OCI-LY7 (cell line): ENCODE measurements at regions not wholly inside any gene's neighbourhood (a gene's known extent, or its start where the extent isn't known, plus 50 kb on each side); places are given as distances from the start of the nearest gene placed in this dataset.

ENCODE experiments used
- BruUV-seq: library from RNA; stranded (reverse); fragments of 400-500 nt; replicated peaks from 2 replicates; lab custom pipeline; 2021; lab: Mats Ljungman, UMichigan
- CTCF ChIA-PET: fragments of 300-600 bp; sonication (Branson Sonifier 250); formaldehyde crosslinking; loops from one replicate; lab custom pipeline; 2022; ENCODE audit warnings: antibody characterized with exemption; ENCODE audit not compliant: unreplicated experiment; lab: Charles Lee
- POLR2A ChIA-PET: fragments of 300-600 bp; sonication (Branson Sonifier 250); formaldehyde crosslinking; loops from one replicate; lab custom pipeline; 2022; ENCODE audit warnings: antibody characterized with exemption; lab: Charles Lee
- DNase-seq: peaks from one replicate; pipeline ENCODE4 v3.0.0-alpha.2; 2015; ENCODE audit warnings: low spot score
- H2AFZ ChIP-seq: fragments of 200-600 bp; sonication (generic), shearing (Covaris generic); 2 replicates; pipeline ENCODE4 v1.6.1; 2014; ENCODE audit warnings: mild to moderate bottlenecking, antibody characterized with exemption, low read length, moderate library complexity
- H3K27ac ChIP-seq: fragments of 200-600 bp; sonication (generic); 2 replicates; pipeline ENCODE4 v1.5.1; 2014; ENCODE audit warnings: mixed run types, low read depth, mild to moderate bottlenecking, moderate library complexity, low read length, inconsistent platforms; ENCODE audit not compliant: poor library complexity, severe bottlenecking
- H3K36me3 ChIP-seq: fragments of 200-600 bp; sonication (generic); 2 replicates; pipeline ENCODE4 v1.6.1; 2014; ENCODE audit warnings: mild to moderate bottlenecking, antibody characterized with exemption, low read length, moderate library complexity, mixed read lengths; ENCODE audit not compliant: insufficient read depth
- H3K4me1 ChIP-seq: fragments of 200-600 bp; sonication (generic); 2 replicates; pipeline ENCODE4 v1.5.1; 2014; ENCODE audit warnings: mild to moderate bottlenecking, low read length; ENCODE audit not compliant: insufficient read depth, poor library complexity, severe bottlenecking
- H3K4me2 ChIP-seq: fragments of 200-600 bp; sonication (generic); 2 replicates; pipeline ENCODE4 v1.6.1; 2014; ENCODE audit warnings: mild to moderate bottlenecking, low read length
- H3K4me3 ChIP-seq: fragments of 200-600 bp; sonication (generic); 2 replicates; pipeline ENCODE4 v1.5.1; 2014; ENCODE audit warnings: mild to moderate bottlenecking, low read depth, low read length; ENCODE audit not compliant: poor library complexity, severe bottlenecking
- H3K79me2 ChIP-seq: fragments of 200-600 bp; sonication (generic); 2 replicates; pipeline ENCODE4 v1.6.1; 2016; ENCODE audit warnings: low read depth, mild to moderate bottlenecking, low read length, moderate library complexity, mixed read lengths; ENCODE audit not compliant: insufficient read depth
- H3K9me2 ChIP-seq: fragments of 200-600 bp; sonication (generic); 2 replicates; pipeline ENCODE4 v1.6.1; 2016; ENCODE audit warnings: mild to moderate bottlenecking, low read length, mixed read lengths; ENCODE audit not compliant: insufficient read depth
- H3K9me3 ChIP-seq: fragments of 200-600 bp; sonication (generic); 2 replicates; pipeline ENCODE4 v1.6.1; 2014; ENCODE audit warnings: mild to moderate bottlenecking, mixed run types, low read length, mixed read lengths
- H4K20me1 ChIP-seq: fragments of 200-600 bp; sonication (generic); 2 replicates; pipeline ENCODE4 v1.6.1; 2014; ENCODE audit warnings: mild to moderate bottlenecking, antibody characterized with exemption, low read length, moderate library complexity, mixed read lengths; ENCODE audit not compliant: insufficient read depth
- EZH2phosphoT487 ChIP-seq: fragments of 200-600 bp; sonication (generic); IDR thresholded peaks from 2 replicates; pipeline ENCODE4 v1.6.1; 2018; ENCODE audit warnings: low read depth, borderline replicate concordance, mild to moderate bottlenecking, mixed run types, antibody characterized with exemption, low read length, moderate library complexity, mixed read lengths
- intact Hi-C: fragments of 100-400 bp; cut with micrococcal nuclease; formaldehyde crosslinking; loops from one replicate; pipeline ENCODE4 v1.10.0; 2022; ENCODE audit not compliant: unreplicated experiment
- TF ChIP-seq, protein P1 (sequence below): fragments of 200-600 bp; sonication (generic); conservative IDR thresholded peaks from 2 replicates; pipeline ENCODE4 v1.5.1; 2014; ENCODE audit warnings: mild to moderate bottlenecking, antibody characterized with exemption, low read length, moderate library complexity, mixed read lengths

DNA sequence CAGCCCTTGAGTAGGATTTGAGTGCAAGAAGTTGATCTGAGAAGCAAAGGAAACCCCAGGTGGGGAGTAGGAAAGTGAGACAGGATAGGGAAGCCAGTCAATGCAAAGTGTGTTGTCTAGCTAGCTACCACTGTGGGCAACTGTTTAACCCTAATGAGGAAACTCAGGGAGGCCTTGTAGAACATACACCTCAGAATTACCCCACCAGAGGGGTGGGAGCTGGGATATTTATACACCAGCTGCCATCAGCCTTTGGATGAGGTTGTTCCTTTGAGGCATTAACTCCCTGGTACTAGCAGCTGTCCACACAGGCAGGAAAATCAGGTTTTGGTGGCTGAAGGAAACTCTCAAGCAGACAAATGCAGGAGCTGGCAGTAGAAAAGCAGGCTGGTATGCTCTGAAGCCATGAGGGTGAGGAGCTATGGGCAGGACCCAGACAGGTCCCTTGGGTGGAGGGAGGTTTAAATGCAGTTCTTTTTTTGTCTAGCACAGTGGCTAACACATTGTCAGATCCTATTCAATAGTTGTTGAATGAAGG is 60.1 kb upstream of the ARID5B start:
- POLR2A ChIA-PET = interaction anchor here (0.5 kb wide), 1 partner anchor 380 kb away, joined by 3 read pairs; no protein-coding TSS in a partner anchor

DNA sequence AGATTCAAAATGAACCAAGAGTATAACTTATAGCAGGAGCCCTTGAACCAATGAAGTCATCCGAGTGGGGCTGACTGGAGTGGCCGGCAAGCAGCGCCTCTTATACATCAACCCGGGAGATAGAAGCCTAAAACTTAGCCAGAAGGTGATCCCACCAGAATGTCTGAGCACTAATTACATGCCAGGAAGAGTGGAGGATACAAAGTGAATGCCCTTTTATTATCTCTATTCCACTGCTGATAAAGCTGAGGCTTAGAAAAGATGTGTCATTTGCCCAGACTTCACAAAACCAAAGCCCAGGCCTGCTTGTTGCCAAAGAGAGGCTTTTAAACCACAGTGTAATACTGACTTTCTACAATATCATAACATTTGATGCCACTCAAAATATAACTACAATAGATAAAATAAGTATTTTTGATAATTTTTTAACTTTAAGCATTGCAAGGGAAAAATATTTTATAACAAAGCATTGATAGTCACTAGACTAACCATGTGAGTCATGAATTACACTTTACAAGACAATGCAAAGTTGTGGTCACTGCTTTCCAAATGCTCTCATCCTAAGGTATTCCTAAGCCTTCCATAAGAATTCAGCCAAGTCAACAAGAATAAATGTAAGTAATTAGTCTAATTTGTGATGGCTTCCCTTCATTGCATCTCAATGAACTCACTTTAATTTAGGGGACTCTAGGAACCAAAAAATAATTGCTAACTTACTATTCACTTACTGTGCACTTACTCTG is 58.6 kb upstream of the ARID5B start:
- ChIA-PET POLR2A (interaction anchor here (0.5 to 0.6 kb wide), 2 partner anchors 23 to 35 kb away, joined by 3 read pairs; no protein-coding TSS in a partner anchor), CTCF (no interaction called here)
- TF ChIP-seq EZH2phosphoT487 = no peak
- TF ChIP-seq, protein P1, sequence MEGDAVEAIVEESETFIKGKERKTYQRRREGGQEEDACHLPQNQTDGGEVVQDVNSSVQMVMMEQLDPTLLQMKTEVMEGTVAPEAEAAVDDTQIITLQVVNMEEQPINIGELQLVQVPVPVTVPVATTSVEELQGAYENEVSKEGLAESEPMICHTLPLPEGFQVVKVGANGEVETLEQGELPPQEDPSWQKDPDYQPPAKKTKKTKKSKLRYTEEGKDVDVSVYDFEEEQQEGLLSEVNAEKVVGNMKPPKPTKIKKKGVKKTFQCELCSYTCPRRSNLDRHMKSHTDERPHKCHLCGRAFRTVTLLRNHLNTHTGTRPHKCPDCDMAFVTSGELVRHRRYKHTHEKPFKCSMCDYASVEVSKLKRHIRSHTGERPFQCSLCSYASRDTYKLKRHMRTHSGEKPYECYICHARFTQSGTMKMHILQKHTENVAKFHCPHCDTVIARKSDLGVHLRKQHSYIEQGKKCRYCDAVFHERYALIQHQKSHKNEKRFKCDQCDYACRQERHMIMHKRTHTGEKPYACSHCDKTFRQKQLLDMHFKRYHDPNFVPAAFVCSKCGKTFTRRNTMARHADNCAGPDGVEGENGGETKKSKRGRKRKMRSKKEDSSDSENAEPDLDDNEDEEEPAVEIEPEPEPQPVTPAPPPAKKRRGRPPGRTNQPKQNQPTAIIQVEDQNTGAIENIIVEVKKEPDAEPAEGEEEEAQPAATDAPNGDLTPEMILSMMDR = no peak
- Histone ChIP-seq H3K27ac (no peak overlapping the region), H3K36me3 (no peaks in the 10 kb centered on the region), H3K4me3 (no peak overlapping the region), H3K9me3 (no peaks in the 10 kb centered on the region), H4K20me1 (no peaks in the 10 kb centered on the region), H3K4me1 (peaks cover 7% of the 10 kb centered on the region), H2AFZ (no peak overlapping the region), H3K4me2 (no peak overlapping the region), H3K9me2 (no peaks in the 10 kb centered on the region), H3K79me2 (no peaks in the 10 kb centered on the region)
- intact Hi-C loops = no loop called here
- DNase-seq = no peak
- no TSS peak for BruUV-seq

More for the DNA sequence above, 60.1 kb upstream of the ARID5B start:
- TF ChIP-seq, protein P1 = no peak
- TF ChIP-seq EZH2phosphoT487 = no peak
- no peak for DNase-seq
- CTCF ChIA-PET = no interaction called here
- Histone ChIP-seq H3K4me1 (peaks cover 7% of the 10 kb centered on the region), H3K4me3 (no peak overlapping the region), H3K36me3 (no peaks in the 10 kb centered on the region), H4K20me1 (no peaks in the 10 kb centered on the region), H3K4me2 (no peak overlapping the region), H3K79me2 (no peaks in the 10 kb centered on the region), H3K27ac (no peak overlapping the region), H3K9me3 (no peaks in the 10 kb centered on the region), H3K9me2 (no peaks in the 10 kb centered on the region), H2AFZ (no peak overlapping the region)
- no TSS peak for BruUV-seq
- intact Hi-C loops = no loop called here
